Mucosa of descending colon (tissue), 3 donors: ENCODE measurements at regions not wholly inside any gene's neighbourhood (a gene's known extent, or its start where the extent isn't known, plus 50 kb on each side); places are given as distances from the start of the nearest gene placed in this dataset.

Experiments
- ATAC-seq: fragments of 200-7000 bp; cut with Tn5 transposase; one replicate; pipeline ENCODE4 v1.9.1; 2020; ENCODE audit warnings: mild to moderate bottlenecking, moderate library complexity
- DNase-seq, 3 donors: peaks; one replicate each; pipeline ENCODE4 v3.0.0-alpha.2; 2020
- H3K36me3 ChIP-seq: fragments of 200-600 bp; one replicate; pipeline ENCODE4 v1.8.0; 2021; ENCODE audit warnings: low read depth, mild to moderate bottlenecking
- H3K4me1 ChIP-seq: fragments of 200-600 bp; one replicate; pipeline ENCODE4 v1.8.0; 2021; ENCODE audit warnings: low read depth, mild to moderate bottlenecking
- H3K4me3 ChIP-seq: fragments of 200-600 bp; one replicate; pipeline ENCODE4 v1.8.0; 2021; ENCODE audit warnings: mild to moderate bottlenecking
- H3K9me3 ChIP-seq: fragments of 200-600 bp; one replicate; pipeline ENCODE4 v1.8.0; 2021; ENCODE audit warnings: mild to moderate bottlenecking
- CTCF ChIP-seq: fragments of 200-600 bp; IDR thresholded peaks from one replicate; pipeline ENCODE4 v1.8.0; 2022; ENCODE audit warnings: antibody characterized with exemption, mild to moderate bottlenecking
- intact Hi-C, 2 donors: fragments of 100-400 bp; cut with DNase I in 1 of 2; cut with micrococcal nuclease in 1 of 2; formaldehyde crosslinking; loops; one replicate each; pipeline versions ENCODE4 v1.11.0 to v1.11.1; 2022; cut with DNase I, micrococcal nuclease
- donor health status: DM: no; HTN: no; CAD: no; lungs with moderate emphysema.
- donor health status: DM: no; HTN: no; CAD: no.
- donor health status: DM: no; HTN: yes; CAD: no.

- intact Hi-C loops = no loop called here
Measured at GRCh38 chr7:1293950-1294411, 61.3 kb downstream of the UNCX start.

GRCh38 chr7:1295776-1296355 lies 63.2 kb downstream of the UNCX start:
- Histone ChIP-seq H3K4me3 (no peak overlapping the region), H3K9me3 (no peaks in the 10 kb centered on the region), H3K36me3 (no peaks in the 10 kb centered on the region), H3K4me1 (no peaks in the 10 kb centered on the region)
- TF ChIP-seq CTCF = no peak
- DNase-seq = peak in 1 of 3 donors; percentile 37
- no peak for ATAC-seq
- intact Hi-C loops = no loop called here

More at GRCh38 chr7:1293950-1294411, 61.3 kb downstream of the UNCX start:
- ATAC-seq (no peak), DNase-seq (no peak)
- TF ChIP-seq CTCF = no peak
- Histone ChIP-seq H3K9me3 (no peaks in the 10 kb centered on the region), H3K4me3 (no peak overlapping the region), H3K4me1 (no peaks in the 10 kb centered on the region), H3K36me3 (no peaks in the 10 kb centered on the region)

- ATAC-seq (no peak), DNase-seq (peak in 1 of 3 donors; percentile 42)
- Histone ChIP-seq H3K36me3 (no peaks in the 10 kb centered on the region), H3K4me1 (no peaks in the 10 kb centered on the region), H3K9me3 (no peaks in the 10 kb centered on the region), H3K4me3 (no peak overlapping the region)
- TF ChIP-seq CTCF = no peak
- intact Hi-C loops = no loop called here
Measured at GRCh38 chr7:1296356-1296981, 63.8 kb downstream of the UNCX start.

- H3K9me3 ChIP-seq = no peaks in the 10 kb centered on the region
- DNase-seq = no peak
- H3K36me3 ChIP-seq = no peaks in the 10 kb centered on the region
- no peaks in the 10 kb centered on the region for H3K4me1 ChIP-seq
- peak; percentile 34 for ATAC-seq
- TF ChIP-seq CTCF = no peak
- intact Hi-C loops = no loop called here
- no peak overlapping the region for H3K4me3 ChIP-seq
Measured at GRCh38 chr7:1297017-1297960, 64.6 kb downstream of the UNCX start.

GRCh38 chr7:1298051-1298930 lies 65.6 kb downstream of the UNCX start:
- intact Hi-C loops = no loop called here
- H3K9me3 ChIP-seq = no peaks in the 10 kb centered on the region
- H3K36me3 ChIP-seq = no peaks in the 10 kb centered on the region
- TF ChIP-seq CTCF = no peak
- ATAC-seq (peak; percentile 65), DNase-seq (peak in 2 of 3 donors; percentile 14 to 31)
- no peak overlapping the region for H3K4me3 ChIP-seq
- no peaks in the 10 kb centered on the region for H3K4me1 ChIP-seq
